Keratinocyte (primary cell): ENCODE measurements at regions not wholly inside any gene's neighbourhood (a gene's known extent, or its start where the extent isn't known, plus 50 kb on each side); places are given as distances from the start of the nearest gene placed in this dataset.

Experiments
- DNase-seq: peaks from one replicate; pipeline ENCODE4 v3.0.0-alpha.2; 2011; ENCODE audit warnings: low read depth, missing footprints, low spot score
- FAIRE-seq: peaks from 2 replicates; lab custom pipeline; 2011; peaks lifted over from hg19 to GRCh38; lab: Jason Lieb, UNC
- H2AFZ ChIP-seq: 2 replicates; pipeline ENCODE4 v1.6.0; 2012; ENCODE audit warnings: low read length, control low read depth, inconsistent platforms; ENCODE audit not compliant: control insufficient read depth
- H3K27ac ChIP-seq: 2 replicates; pipeline ENCODE4 v1.5.1; 2011; ENCODE audit warnings: low read length; ENCODE audit not compliant: control insufficient read depth, insufficient read depth
- H3K27me3 ChIP-seq: 3 replicates; pipeline ENCODE4 v1.6.0; 2011; ENCODE audit warnings: low read length; ENCODE audit not compliant: control insufficient read depth, insufficient read depth; ENCODE audit errors: extremely low read depth
- H3K36me3 ChIP-seq, 2 experiments: 2 replicates in 1 of 2; 3 replicates in 1 of 2; pipeline ENCODE4 v1.5.1; 2011; ENCODE audit warnings: low read length in 2 of 2, mild to moderate bottlenecking in 1 of 2; ENCODE audit not compliant: control insufficient read depth in 2 of 2, insufficient read depth in 2 of 2; ENCODE audit errors: extremely low read depth in 1 of 2
- H3K4me1 ChIP-seq: 3 replicates; pipeline ENCODE4 v1.5.1; 2011; ENCODE audit warnings: low read length; ENCODE audit not compliant: control insufficient read depth, insufficient read depth; ENCODE audit errors: extremely low read depth
- H3K4me2 ChIP-seq: 3 replicates; pipeline ENCODE4 v1.6.0; 2011; ENCODE audit warnings: low read depth, low read length; ENCODE audit not compliant: control insufficient read depth, insufficient read depth; ENCODE audit errors: extremely low read depth
- H3K4me3 ChIP-seq, 3 experiments: fragments of 200-600 bp in 1 of 3; sonication (generic) in 1 of 3; 2 replicates in 2 of 3; 3 replicates in 1 of 3; pipeline ENCODE4 v1.5.1; 2011 to 2016; ENCODE audit warnings: low read length in 3 of 3, mild to moderate bottlenecking in 3 of 3, control low read depth in 2 of 3, inconsistent platforms in 1 of 3, low read depth in 1 of 3, mixed read lengths in 1 of 3, mixed run types in 1 of 3, moderate library complexity in 1 of 3; ENCODE audit not compliant: control insufficient read depth in 2 of 3, insufficient read depth in 2 of 3; ENCODE audit errors: extremely low read depth in 1 of 3
- H3K79me2 ChIP-seq: 2 replicates; pipeline ENCODE4 v1.6.0; 2012; ENCODE audit warnings: low read length; ENCODE audit not compliant: control insufficient read depth, insufficient read depth
- H3K9ac ChIP-seq: 3 replicates; pipeline ENCODE4 v1.6.0; 2011; ENCODE audit warnings: low read length; ENCODE audit not compliant: control insufficient read depth, insufficient read depth; ENCODE audit errors: extremely low read depth
- H3K9me1 ChIP-seq: 3 replicates; pipeline ENCODE4 v1.6.0; 2011; ENCODE audit warnings: low read length; ENCODE audit not compliant: control insufficient read depth, insufficient read depth; ENCODE audit errors: extremely low read depth
- H3K9me3 ChIP-seq: 2 replicates; pipeline ENCODE4 v1.5.1; 2012; ENCODE audit warnings: low read depth, low read length; ENCODE audit not compliant: control insufficient read depth
- H4K20me1 ChIP-seq: 3 replicates; pipeline ENCODE4 v1.6.0; 2011; ENCODE audit warnings: low read length; ENCODE audit not compliant: control insufficient read depth, insufficient read depth; ENCODE audit errors: extremely low read depth
- CTCF ChIP-seq, 3 experiments: IDR thresholded peaks in 1 of 3; conservative IDR thresholded peaks in 1 of 3; optimal IDR thresholded peaks in 1 of 3; 2 replicates in 2 of 3; 3 replicates in 1 of 3; pipeline versions ENCODE3 to v1.5.1; 2011; ENCODE audit warnings: low read length in 3 of 3, mild to moderate bottlenecking in 3 of 3, moderate library complexity in 2 of 3, control low read depth in 1 of 3, inconsistent platforms in 1 of 3; ENCODE audit not compliant: insufficient read depth in 2 of 3; ENCODE audit errors: extremely low read depth in 1 of 3
- EZH2 ChIP-seq: IDR thresholded peaks from one replicate; pipeline ENCODE4 v1.6.1; 2012; ENCODE audit warnings: inconsistent platforms, mild to moderate bottlenecking, low read length, moderate library complexity
- dilution Hi-C: fragments of 300-500 bp; cut with MboI; formaldehyde crosslinking; loops from one replicate; pipeline ENCODE4 v1.7.0; 2020; ENCODE audit warnings: low sequenced_read_pairs; ENCODE audit not compliant: extremely low pct_ligation_motif_present

- Histone ChIP-seq H3K9me1 (no peaks in the 10 kb centered on the region), H3K27ac (no peak overlapping the region), H3K9ac (no peak overlapping the region), H3K9me3 (no peaks in the 10 kb centered on the region), H3K27me3 (no peaks in the 10 kb centered on the region), H3K4me1 (peaks cover 22% of the 10 kb centered on the region), H2AFZ (no peak overlapping the region), H3K4me3 (no peak overlapping the region), H3K4me2 (no peak overlapping the region), H4K20me1 (no peaks in the 10 kb centered on the region), H3K36me3 (no peaks in the 10 kb centered on the region), H3K79me2 (no peaks in the 10 kb centered on the region)
- dilution Hi-C loops, result no loop called here
- no peak for TF ChIP-seq CTCF (optimal IDR thresholded peaks at IDR 0.05 in 1 of 3, IDR thresholded peaks at IDR 0.05 in 1 of 3, conservative IDR thresholded peaks at IDR 0.05 in 1 of 3; ENCODE audit: extremely low read depth in 1 of 3, insufficient read depth in 2 of 3, low read length in 3 of 3)
- TF ChIP-seq EZH2, result no peak
- FAIRE-seq (no peak), DNase-seq (no peak)
Measured at GRCh38 chr6:4588163-4588562, 188.0 kb upstream of the CDYL start.

DNA sequence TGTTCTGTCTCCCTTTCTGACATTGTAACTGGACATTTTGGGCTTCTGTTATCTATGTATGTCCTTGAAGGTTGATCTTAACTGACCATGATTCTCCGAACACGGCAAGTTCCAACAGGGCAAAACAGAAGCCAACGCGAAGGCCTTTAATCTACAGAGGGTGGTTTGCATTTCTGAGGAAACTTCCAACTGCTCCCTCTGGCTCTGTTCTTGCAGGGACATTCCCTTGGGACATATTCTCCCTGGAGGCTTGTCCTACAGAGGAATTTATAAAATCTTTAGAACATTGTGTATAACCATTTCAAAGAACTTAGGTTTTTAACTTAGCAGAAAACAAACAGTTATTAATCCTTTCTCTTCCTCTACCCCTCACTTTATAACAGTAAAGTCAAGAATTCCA lies 189.0 kb upstream of the CDYL start:
- dilution Hi-C loops, result no loop called here
- no peak overlapping the region for H3K9ac ChIP-seq
- no peak overlapping the region for H3K27ac ChIP-seq
- no peak for TF ChIP-seq EZH2
- no peak overlapping the region for H2AFZ ChIP-seq
- no peak for DNase-seq
- H3K4me2 ChIP-seq, result no peak overlapping the region
- no peaks in the 10 kb centered on the region for H4K20me1 ChIP-seq
- H3K36me3 ChIP-seq, result no peaks in the 10 kb centered on the region
- no peak overlapping the region for H3K4me3 ChIP-seq
- peaks cover 32% of the 10 kb centered on the region for H3K4me1 ChIP-seq
- H3K27me3 ChIP-seq, result no peaks in the 10 kb centered on the region
- FAIRE-seq, result no peak
- H3K9me1 ChIP-seq, result no peaks in the 10 kb centered on the region
- H3K79me2 ChIP-seq, result no peaks in the 10 kb centered on the region
- no peaks in the 10 kb centered on the region for H3K9me3 ChIP-seq

GRCh38 chr6:4586469-4586859 lies 189.7 kb upstream of the CDYL start:
- Histone ChIP-seq H3K79me2 (no peaks in the 10 kb centered on the region), H3K4me2 (peak overlapping the region; percentile 46), H3K27me3 (no peaks in the 10 kb centered on the region), H3K27ac (no peak overlapping the region), H3K9me1 (no peaks in the 10 kb centered on the region), H3K9me3 (no peaks in the 10 kb centered on the region), H3K4me1 (peaks cover 39% of the 10 kb centered on the region), H2AFZ (peak overlapping the region; percentile 51), H3K4me3 (no peak overlapping the region), H3K36me3 (no peaks in the 10 kb centered on the region), H4K20me1 (no peaks in the 10 kb centered on the region), H3K9ac (no peak overlapping the region)
- dilution Hi-C loops, result no loop called here
- TF ChIP-seq CTCF (optimal IDR thresholded peaks at IDR 0.05 in 1 of 3, IDR thresholded peaks at IDR 0.05 in 1 of 3, conservative IDR thresholded peaks at IDR 0.05 in 1 of 3; ENCODE audit: extremely low read depth in 1 of 3, insufficient read depth in 2 of 3, low read length in 3 of 3), result no peak
- no peak for TF ChIP-seq EZH2
- no peak for FAIRE-seq
- DNase-seq, result no peak
